Memory B cell (primary cell): ENCODE measurements at regions not wholly inside any gene's neighbourhood (a gene's known extent, or its start where the extent isn't known, plus 50 kb on each side); places are given as distances from the start of the nearest gene placed in this dataset.
"Not testable (repeated sequence)": the region's sequence is repeated elsewhere in the genome, so short reads cannot be mapped to it uniquely, and the experiment has no call there.

Experiments
- ATAC-seq: fragments of 150-1000 bp; cut with Tn5 transposase; 2 replicates; pipeline ENCODE4 v1.10.0; 2021; ENCODE audit warnings: low read depth, mild to moderate bottlenecking, moderate library complexity
- DNase-seq, 2 donors: peaks; one replicate each; pipeline ENCODE4 v3.0.0; 2022; ENCODE audit warnings: low spot score in 2 of 2
- H3K27ac Mint-ChIP-seq: one replicate; pipeline ENCODE4 v1.8.0; 2022; ENCODE audit warnings: mild to moderate bottlenecking, moderate library complexity, mixed read lengths
- H3K27me3 Mint-ChIP-seq: one replicate; pipeline ENCODE4 v1.8.0; 2022; ENCODE audit warnings: mixed read lengths
- H3K36me3 Mint-ChIP-seq: one replicate; pipeline ENCODE4 v1.8.0; 2022; ENCODE audit warnings: mild to moderate bottlenecking, mixed read lengths
- H3K4me1 Mint-ChIP-seq: one replicate; pipeline ENCODE4 v1.8.0; 2022; ENCODE audit warnings: mixed read lengths
- H3K4me3 Mint-ChIP-seq: one replicate; pipeline ENCODE4 v1.8.0; 2022; ENCODE audit warnings: mild to moderate bottlenecking, moderate library complexity, mixed read lengths
- H3K9me3 Mint-ChIP-seq: one replicate; pipeline ENCODE4 v1.8.0; 2022; ENCODE audit warnings: mixed read lengths

- not testable (repeated sequence) for H3K36me3 Mint-ChIP-seq, H3K27me3 Mint-ChIP-seq, H3K27ac Mint-ChIP-seq, H3K4me3 Mint-ChIP-seq, H3K9me3 Mint-ChIP-seq, H3K4me1 Mint-ChIP-seq, DNase-seq, ATAC-seq
Observed at GRCh38 chr13:67508275-67508674, 278.1 kb upstream of the PCDH9 start.

- H3K4me3 Mint-ChIP-seq = no peak overlapping the region
- H3K9me3 Mint-ChIP-seq = peaks cover 2% of the 10 kb centered on the region
- no peak overlapping the region for H3K27ac Mint-ChIP-seq
- H3K4me1 Mint-ChIP-seq = no peaks in the 10 kb centered on the region
- no peaks in the 10 kb centered on the region for H3K36me3 Mint-ChIP-seq
- DNase-seq = no peak
- H3K27me3 Mint-ChIP-seq = no peaks in the 10 kb centered on the region
- no peak for ATAC-seq
Observed at GRCh38 chr13:67506407-67506806, 276.3 kb upstream of the PCDH9 start.

- Mint-ChIP-seq H3K27me3 (no peaks in the 10 kb centered on the region), H3K9me3 (peaks cover 2% of the 10 kb centered on the region), H3K4me1 (no peaks in the 10 kb centered on the region), H3K4me3 (no peak overlapping the region), H3K27ac (no peak overlapping the region), H3K36me3 (no peaks in the 10 kb centered on the region)
- DNase-seq (no peak), ATAC-seq (no peak)
Observed at GRCh38 chr13:67505376-67505775, 275.2 kb upstream of the PCDH9 start.

- H3K9me3 Mint-ChIP-seq = peaks cover 5% of the 10 kb centered on the region
- H3K27ac Mint-ChIP-seq = no peak overlapping the region
- H3K4me3 Mint-ChIP-seq = no peak overlapping the region
- no peaks in the 10 kb centered on the region for H3K4me1 Mint-ChIP-seq
- H3K36me3 Mint-ChIP-seq = no peaks in the 10 kb centered on the region
- H3K27me3 Mint-ChIP-seq = no peaks in the 10 kb centered on the region
- ATAC-seq (no peak), DNase-seq (no peak)
Observed at GRCh38 chr13:67498948-67499347, 268.8 kb upstream of the PCDH9 start.

- Mint-ChIP-seq H3K4me1 (no peaks in the 10 kb centered on the region), H3K27ac (no peak overlapping the region), H3K9me3 (no peaks in the 10 kb centered on the region), H3K4me3 (no peak overlapping the region), H3K27me3 (no peaks in the 10 kb centered on the region), H3K36me3 (no peaks in the 10 kb centered on the region)
- no peak for ATAC-seq
- DNase-seq = no peak
Observed at GRCh38 chr13:67493835-67494234, 263.7 kb upstream of the PCDH9 start.

- Mint-ChIP-seq H3K4me1 (no peaks in the 10 kb centered on the region), H3K4me3 (no peak overlapping the region), H3K27ac (no peak overlapping the region), H3K27me3 (no peaks in the 10 kb centered on the region), H3K36me3 (no peaks in the 10 kb centered on the region), H3K9me3 (no peaks in the 10 kb centered on the region)
- ATAC-seq (no peak), DNase-seq (no peak)
Observed at GRCh38 chr13:67489016-67489415, 258.9 kb upstream of the PCDH9 start.

GRCh38 chr13:67481445-67481844 lies 251.3 kb upstream of the PCDH9 start:
- Mint-ChIP-seq H3K4me3 (no peak overlapping the region), H3K4me1 (no peaks in the 10 kb centered on the region), H3K27me3 (no peaks in the 10 kb centered on the region), H3K9me3 (peaks cover 5% of the 10 kb centered on the region), H3K27ac (no peak overlapping the region), H3K36me3 (no peaks in the 10 kb centered on the region)
- DNase-seq (no peak), ATAC-seq (no peak)

- H3K4me1 Mint-ChIP-seq = no peaks in the 10 kb centered on the region
- no peak overlapping the region for H3K4me3 Mint-ChIP-seq
- DNase-seq = no peak
- no peaks in the 10 kb centered on the region for H3K36me3 Mint-ChIP-seq
- H3K27me3 Mint-ChIP-seq = no peaks in the 10 kb centered on the region
- peaks cover 6% of the 10 kb centered on the region for H3K9me3 Mint-ChIP-seq
- H3K27ac Mint-ChIP-seq = no peak overlapping the region
- ATAC-seq = no peak
Observed at GRCh38 chr13:67474115-67474514, 244.0 kb upstream of the PCDH9 start.

- Mint-ChIP-seq H3K36me3 (no peaks in the 10 kb centered on the region), H3K27ac (no peak overlapping the region), H3K9me3 (peaks cover 10% of the 10 kb centered on the region), H3K27me3 (no peaks in the 10 kb centered on the region), H3K4me3 (no peak overlapping the region), H3K4me1 (no peaks in the 10 kb centered on the region)
- DNase-seq (no peak), ATAC-seq (no peak)
Observed at GRCh38 chr13:67469623-67470022, 239.5 kb upstream of the PCDH9 start.

- no peak overlapping the region for H3K4me3 Mint-ChIP-seq
- DNase-seq = no peak
- no peaks in the 10 kb centered on the region for H3K4me1 Mint-ChIP-seq
- H3K36me3 Mint-ChIP-seq = no peaks in the 10 kb centered on the region
- ATAC-seq = no peak
- H3K9me3 Mint-ChIP-seq = peaks cover 10% of the 10 kb centered on the region
- no peak overlapping the region for H3K27ac Mint-ChIP-seq
- H3K27me3 Mint-ChIP-seq = no peaks in the 10 kb centered on the region
Observed at GRCh38 chr13:67466569-67466968, 236.4 kb upstream of the PCDH9 start.

- DNase-seq (no peak), ATAC-seq (no peak)
- Mint-ChIP-seq H3K9me3 (peaks cover 8% of the 10 kb centered on the region), H3K4me1 (no peaks in the 10 kb centered on the region), H3K27me3 (no peaks in the 10 kb centered on the region), H3K4me3 (no peak overlapping the region), H3K36me3 (no peaks in the 10 kb centered on the region), H3K27ac (no peak overlapping the region)
Observed at GRCh38 chr13:67464154-67464553, 234.0 kb upstream of the PCDH9 start.

GRCh38 chr13:67462098-67462497 lies 232.0 kb upstream of the PCDH9 start:
- DNase-seq (no peak), ATAC-seq (no peak)
- H3K27ac Mint-ChIP-seq = no peak overlapping the region
- no peak overlapping the region for H3K4me3 Mint-ChIP-seq
- H3K9me3 Mint-ChIP-seq = peaks cover 5% of the 10 kb centered on the region
- no peaks in the 10 kb centered on the region for H3K4me1 Mint-ChIP-seq
- H3K27me3 Mint-ChIP-seq = no peaks in the 10 kb centered on the region
- H3K36me3 Mint-ChIP-seq = no peaks in the 10 kb centered on the region

GRCh38 chr13:67452526-67452925 lies 222.4 kb upstream of the PCDH9 start:
- not testable (repeated sequence) for DNase-seq, H3K27ac Mint-ChIP-seq, H3K4me1 Mint-ChIP-seq, H3K36me3 Mint-ChIP-seq, H3K4me3 Mint-ChIP-seq, H3K9me3 Mint-ChIP-seq, H3K27me3 Mint-ChIP-seq, ATAC-seq

GRCh38 chr13:67445436-67445835 lies 215.3 kb upstream of the PCDH9 start:
- H3K36me3 Mint-ChIP-seq = no peaks in the 10 kb centered on the region
- H3K27ac Mint-ChIP-seq = no peak overlapping the region
- no peaks in the 10 kb centered on the region for H3K27me3 Mint-ChIP-seq
- no peak for DNase-seq
- ATAC-seq = no peak
- H3K4me1 Mint-ChIP-seq = no peaks in the 10 kb centered on the region
- no peaks in the 10 kb centered on the region for H3K9me3 Mint-ChIP-seq
- no peak overlapping the region for H3K4me3 Mint-ChIP-seq

GRCh38 chr13:67443923-67444322 lies 213.8 kb upstream of the PCDH9 start:
- no peak for DNase-seq
- Mint-ChIP-seq H3K27me3 (no peaks in the 10 kb centered on the region), H3K36me3 (no peaks in the 10 kb centered on the region), H3K4me1 (no peaks in the 10 kb centered on the region), H3K9me3 (no peaks in the 10 kb centered on the region), H3K4me3 (no peak overlapping the region), H3K27ac (no peak overlapping the region)
- no peak for ATAC-seq
